ENCODE measurements at regions not wholly inside any gene's neighbourhood (a gene's known extent, or its start where the extent isn't known, plus 50 kb on each side); places are given as distances from the start of the nearest gene placed in this dataset.
A peak's percentile ranks its signal among the peaks of the same experiment; 100 is the strongest.

DNA sequence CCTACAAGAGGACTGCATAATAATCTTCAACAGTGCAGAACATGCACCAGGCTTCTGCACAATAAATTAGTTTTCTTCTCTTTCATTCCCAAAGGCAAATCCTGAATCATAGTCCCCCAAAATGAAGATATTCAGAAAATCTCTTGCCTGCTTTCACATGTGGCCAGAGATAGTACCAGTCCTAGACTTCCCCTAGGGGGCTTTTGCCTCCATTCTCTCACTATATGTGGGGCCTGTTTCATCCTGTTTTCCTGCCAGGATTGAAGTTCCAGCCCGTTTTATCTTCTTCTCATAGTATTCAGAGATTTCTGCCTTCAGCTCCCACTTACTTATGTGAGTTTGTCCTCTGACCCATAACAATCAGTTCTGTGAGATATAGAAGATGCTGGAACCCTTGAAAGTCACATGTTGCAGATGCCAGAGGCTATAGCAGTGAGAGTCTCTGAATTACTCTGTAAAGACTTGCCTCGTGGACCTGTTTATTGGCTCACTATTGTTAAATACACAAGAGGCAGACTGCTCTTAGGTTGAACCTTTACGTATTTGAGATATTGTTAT, 421.9 kb upstream of the PCDH9 start:
- H3K4me3 ChIP-seq (ENCODE audit: low read length) = no peak overlapping the region
- TF ChIP-seq, protein P1, sequence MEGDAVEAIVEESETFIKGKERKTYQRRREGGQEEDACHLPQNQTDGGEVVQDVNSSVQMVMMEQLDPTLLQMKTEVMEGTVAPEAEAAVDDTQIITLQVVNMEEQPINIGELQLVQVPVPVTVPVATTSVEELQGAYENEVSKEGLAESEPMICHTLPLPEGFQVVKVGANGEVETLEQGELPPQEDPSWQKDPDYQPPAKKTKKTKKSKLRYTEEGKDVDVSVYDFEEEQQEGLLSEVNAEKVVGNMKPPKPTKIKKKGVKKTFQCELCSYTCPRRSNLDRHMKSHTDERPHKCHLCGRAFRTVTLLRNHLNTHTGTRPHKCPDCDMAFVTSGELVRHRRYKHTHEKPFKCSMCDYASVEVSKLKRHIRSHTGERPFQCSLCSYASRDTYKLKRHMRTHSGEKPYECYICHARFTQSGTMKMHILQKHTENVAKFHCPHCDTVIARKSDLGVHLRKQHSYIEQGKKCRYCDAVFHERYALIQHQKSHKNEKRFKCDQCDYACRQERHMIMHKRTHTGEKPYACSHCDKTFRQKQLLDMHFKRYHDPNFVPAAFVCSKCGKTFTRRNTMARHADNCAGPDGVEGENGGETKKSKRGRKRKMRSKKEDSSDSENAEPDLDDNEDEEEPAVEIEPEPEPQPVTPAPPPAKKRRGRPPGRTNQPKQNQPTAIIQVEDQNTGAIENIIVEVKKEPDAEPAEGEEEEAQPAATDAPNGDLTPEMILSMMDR (conservative IDR thresholded peaks at IDR 0.05; ENCODE audit: low read length) = no peak
- no peak for DNase-seq (ENCODE audit: low read depth)

DNA sequence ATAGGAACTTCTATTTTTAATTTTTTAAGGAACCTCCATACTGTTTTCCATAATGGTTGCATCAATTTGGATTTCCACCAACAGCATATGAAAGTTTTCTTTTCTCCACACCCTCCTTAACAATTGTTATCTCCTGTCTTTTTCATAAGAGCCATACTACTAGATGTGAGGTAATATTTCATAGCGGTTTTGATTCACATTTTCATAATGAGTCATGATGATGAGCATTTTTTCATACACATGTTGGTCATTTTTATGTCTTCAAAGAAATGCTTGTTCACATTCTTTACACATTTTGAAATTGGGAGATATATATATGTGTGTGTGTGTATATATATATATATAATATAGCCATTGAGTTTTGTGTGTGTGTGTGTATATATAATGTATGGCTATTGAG, 420.3 kb upstream of the PCDH9 start:
- TF ChIP-seq, protein P1 (conservative IDR thresholded peaks at IDR 0.05; ENCODE audit: low read length) = no peak
- DNase-seq (ENCODE audit: low read depth) = no peak
- no peak overlapping the region for H3K4me3 ChIP-seq (ENCODE audit: low read length)

DNA sequence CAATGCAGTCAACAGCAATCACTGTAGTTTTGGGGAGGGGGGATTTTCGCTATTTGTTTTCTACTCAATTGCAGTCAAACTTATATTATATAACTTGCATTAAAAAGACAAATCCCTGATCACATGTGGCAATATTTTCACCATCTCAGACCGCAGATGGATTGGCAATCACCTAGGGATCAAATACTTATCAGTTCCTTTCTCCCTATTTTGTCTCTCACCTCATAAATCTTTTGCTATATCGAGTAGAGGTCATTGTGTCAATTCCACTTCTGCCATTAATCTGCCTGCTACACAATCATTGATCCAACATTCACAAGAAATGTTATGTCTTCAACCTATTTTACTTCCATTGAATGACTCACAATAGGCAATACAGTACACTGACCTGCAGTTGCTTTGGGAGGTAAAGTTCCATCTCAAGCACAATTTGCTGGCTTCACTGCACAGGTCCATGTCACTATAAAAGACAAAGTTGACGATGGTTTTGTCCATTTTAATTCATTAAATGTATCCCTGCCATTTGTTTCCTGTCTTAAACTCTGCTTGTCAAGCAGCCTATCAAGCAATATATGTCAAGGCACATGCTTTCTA, 415.8 kb upstream of the PCDH9 start:
- no peak for DNase-seq (ENCODE audit: low read depth)
- TF ChIP-seq, protein P1 (conservative IDR thresholded peaks at IDR 0.05; ENCODE audit: low read length) = no peak
- no peak overlapping the region for H3K4me3 ChIP-seq (ENCODE audit: low read length)

DNA sequence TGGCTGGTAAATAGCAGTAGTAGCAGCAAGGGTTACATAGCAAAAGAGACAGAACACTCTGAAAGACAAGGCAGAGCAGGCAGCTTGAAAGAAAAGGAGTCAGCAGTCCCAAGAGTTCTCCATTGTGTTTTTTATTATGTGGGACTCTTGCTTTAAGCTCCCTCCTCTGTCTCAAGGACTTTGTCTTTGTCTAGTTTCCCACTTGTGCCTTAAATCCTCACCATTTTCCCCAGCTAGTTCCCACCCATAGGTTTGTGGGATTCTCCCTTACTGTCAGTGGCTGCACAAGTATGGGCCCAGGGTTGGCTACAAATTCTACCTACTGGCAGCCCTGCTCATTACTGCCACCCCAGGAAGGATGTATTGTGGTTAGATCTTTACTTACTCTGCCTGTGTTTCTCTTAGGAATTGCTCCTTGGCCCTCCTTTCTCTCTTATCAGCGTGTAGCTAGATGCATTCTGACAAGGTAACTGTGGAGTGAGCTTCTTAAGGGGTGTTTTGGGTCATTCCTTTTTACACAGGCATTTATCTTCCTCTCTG, 413.4 kb upstream of the PCDH9 start:
- no peak for DNase-seq (ENCODE audit: low read depth)
- TF ChIP-seq, protein P1 (conservative IDR thresholded peaks at IDR 0.05; ENCODE audit: low read length) = no peak
- H3K4me3 ChIP-seq (ENCODE audit: low read length) = no peak overlapping the region

DNA sequence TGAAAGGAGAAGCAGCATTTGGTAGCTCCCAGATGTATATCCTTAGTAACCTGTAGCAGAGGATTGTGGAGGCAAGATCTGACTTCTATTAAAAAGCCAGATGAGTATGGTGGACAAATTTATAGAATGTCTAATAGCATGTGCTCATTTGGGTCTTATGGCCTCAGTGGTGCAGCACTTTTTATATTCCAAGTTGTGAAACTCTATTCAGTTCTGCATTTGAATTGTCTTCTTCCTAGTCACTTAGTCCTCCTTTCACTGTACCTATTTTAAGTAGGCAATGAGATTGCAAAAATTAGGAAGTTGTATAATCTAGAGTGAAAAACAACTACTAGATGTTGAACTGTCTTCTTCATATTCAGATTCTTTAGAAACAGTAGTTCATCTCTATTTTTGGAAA, 412.5 kb upstream of the PCDH9 start:
- DNase-seq (ENCODE audit: low read depth) = no peak
- TF ChIP-seq, protein P1 (conservative IDR thresholded peaks at IDR 0.05; ENCODE audit: low read length) = no peak
- no peak overlapping the region for H3K4me3 ChIP-seq (ENCODE audit: low read length)

DNA sequence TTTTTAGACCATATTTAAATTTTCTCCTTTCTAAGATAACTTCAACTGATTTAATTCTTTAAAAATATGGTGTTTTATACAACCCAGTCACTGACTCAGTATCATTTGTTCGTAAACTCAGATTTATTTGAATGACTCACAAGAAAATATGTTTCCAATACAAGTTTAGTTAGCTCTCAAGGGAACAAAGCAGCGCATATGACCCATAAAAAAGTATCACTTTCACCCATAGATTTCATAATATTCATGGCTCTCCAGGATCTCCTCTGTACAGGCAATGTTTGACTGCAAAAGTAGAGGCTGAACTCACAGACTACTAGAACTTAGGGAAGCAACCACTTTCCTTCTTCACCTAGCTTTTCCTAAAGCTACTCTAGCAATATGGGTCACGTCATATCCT, 405.6 kb upstream of the PCDH9 start:
- TF ChIP-seq, protein P1 (conservative IDR thresholded peaks at IDR 0.05; ENCODE audit: low read length) = no peak
- DNase-seq (ENCODE audit: low read depth) = no peak
- H3K4me3 ChIP-seq (ENCODE audit: low read length) = no peak overlapping the region

DNA sequence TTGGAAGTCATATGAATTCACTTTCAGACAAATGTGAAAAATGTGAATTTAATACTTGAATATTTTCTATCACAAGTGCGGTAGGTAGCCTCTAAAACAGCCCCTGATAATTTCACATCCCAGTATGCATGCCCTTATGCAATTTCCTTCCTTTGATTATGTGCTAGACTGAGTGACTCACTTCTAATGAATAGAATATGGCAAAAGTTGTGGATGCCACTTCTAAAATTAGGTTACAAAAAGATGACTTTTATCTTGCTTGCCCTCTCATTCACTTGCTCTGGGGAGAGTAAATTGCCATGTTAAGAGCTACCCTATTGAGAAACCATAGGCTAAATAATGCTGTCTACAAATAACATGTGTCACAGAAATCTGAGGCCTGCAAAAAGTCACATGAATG, 402.5 kb upstream of the PCDH9 start:
- peak; percentile 5 for DNase-seq (ENCODE audit: low read depth)
- TF ChIP-seq, protein P1 (conservative IDR thresholded peaks at IDR 0.05; ENCODE audit: low read length) = no peak
- no peak overlapping the region for H3K4me3 ChIP-seq (ENCODE audit: low read length)

Data from AG10803 (cell line).